Brain microvascular endothelial cell (primary cell): ENCODE measurements at regions not wholly inside any gene's neighbourhood (a gene's known extent, or its start where the extent isn't known, plus 50 kb on each side); places are given as distances from the start of the nearest gene placed in this dataset.

ENCODE experiments used
- DNase-seq: peaks from one replicate; pipeline ENCODE4 v3.0.0-alpha.2; 2020
- H3K27ac ChIP-seq: fragments of 250-450 bp; sonication (Bioruptor Pico); 2 replicates; pipeline ENCODE4 v1.5.1; 2020; ENCODE audit warnings: mild to moderate bottlenecking, moderate library complexity
- H3K27me3 ChIP-seq: fragments of 250-450 bp; sonication (Bioruptor Pico); replicated peaks from 2 replicates; pipeline ENCODE4 v1.5.1; 2020; ENCODE audit warnings: mild to moderate bottlenecking
- H3K36me3 ChIP-seq: fragments of 250-450 bp; sonication (Bioruptor Pico); replicated peaks from 2 replicates; pipeline ENCODE4 v1.5.1; 2020; ENCODE audit warnings: mild to moderate bottlenecking
- H3K4me3 ChIP-seq: 2 replicates; pipeline ENCODE4 v1.5.1; 2011; ENCODE audit warnings: low read depth, mild to moderate bottlenecking, control low read depth, low read length, moderate library complexity
- CTCF ChIP-seq: IDR thresholded peaks from 2 replicates; pipeline ENCODE4 v1.5.1; 2011; ENCODE audit warnings: low read depth, mild to moderate bottlenecking, moderate library complexity, low read length, control low read depth, inconsistent platforms; ENCODE audit errors: missing control alignments
- in situ Hi-C: cut with HindIII; loops from 2 replicates; pipeline ENCODE4 v1.10.0; 2017; ENCODE audit warnings: low sequenced_read_pairs, low pct_ligation_motif_present

- no peaks in the 10 kb centered on the region for H3K27me3 ChIP-seq
- H3K27ac ChIP-seq = no peak overlapping the region
- in situ Hi-C loops = no loop called here
- H3K36me3 ChIP-seq = no peaks in the 10 kb centered on the region
- no peak overlapping the region for H3K4me3 ChIP-seq
- no peak for DNase-seq
- no peak for TF ChIP-seq CTCF
Observed at GRCh38 chr4:181520790-181521189, 722.4 kb upstream of the TENM3 start.

- H3K4me3 ChIP-seq = no peak overlapping the region
- in situ Hi-C loops = no loop called here
- no peak for DNase-seq
- no peaks in the 10 kb centered on the region for H3K27me3 ChIP-seq
- H3K27ac ChIP-seq = no peak overlapping the region
- H3K36me3 ChIP-seq = no peaks in the 10 kb centered on the region
- TF ChIP-seq CTCF = no peak
Observed at GRCh38 chr4:181523973-181524372, 719.2 kb upstream of the TENM3 start.

- H3K4me3 ChIP-seq = no peak overlapping the region
- no peak overlapping the region for H3K27ac ChIP-seq
- H3K27me3 ChIP-seq = no peaks in the 10 kb centered on the region
- no peak for TF ChIP-seq CTCF
- in situ Hi-C loops = no loop called here
- no peaks in the 10 kb centered on the region for H3K36me3 ChIP-seq
- no peak for DNase-seq
Observed at GRCh38 chr4:181524499-181524898, 718.7 kb upstream of the TENM3 start.

- DNase-seq = no peak
- in situ Hi-C loops = no loop called here
Observed at GRCh38 chr4:181525634-181526033, 717.6 kb upstream of the TENM3 start.

GRCh38 chr4:181528570-181529184 lies 714.5 kb upstream of the TENM3 start:
- H3K27me3 ChIP-seq = no peaks in the 10 kb centered on the region
- peak; percentile 65 for DNase-seq
- no peaks in the 10 kb centered on the region for H3K36me3 ChIP-seq
- in situ Hi-C loops = no loop called here
- peak; percentile 96 for TF ChIP-seq CTCF
- H3K4me3 ChIP-seq = no peak overlapping the region
- no peak overlapping the region for H3K27ac ChIP-seq

More at GRCh38 chr4:181525634-181526033, 717.6 kb upstream of the TENM3 start:
- no peak overlapping the region for H3K27ac ChIP-seq
- no peak for TF ChIP-seq CTCF
- H3K4me3 ChIP-seq = no peak overlapping the region
- no peaks in the 10 kb centered on the region for H3K27me3 ChIP-seq
- no peaks in the 10 kb centered on the region for H3K36me3 ChIP-seq

GRCh38 chr4:181529537-181529936 lies 713.7 kb upstream of the TENM3 start:
- Histone ChIP-seq H3K27me3 (no peaks in the 10 kb centered on the region), H3K36me3 (no peaks in the 10 kb centered on the region), H3K4me3 (no peak overlapping the region), H3K27ac (no peak overlapping the region)
- no peak for DNase-seq
- in situ Hi-C loops = no loop called here
- TF ChIP-seq CTCF = no peak
